SK-N-SH (cell line): ENCODE measurements at regions not wholly inside any gene's neighbourhood (a gene's known extent, or its start where the extent isn't known, plus 50 kb on each side); places are given as distances from the start of the nearest gene placed in this dataset.
"Not testable (repeated sequence)": the region's sequence is repeated elsewhere in the genome, so short reads cannot be mapped to it uniquely, and the experiment has no call there.

Source experiments
- EZH2phosphoT487 ChIP-seq: fragments of 200-600 bp; sonication (generic); IDR thresholded peaks from 2 replicates; pipeline ENCODE4 v1.6.1; 2017; ENCODE audit warnings: low read depth, mixed run types, mild to moderate bottlenecking, antibody characterized with exemption, moderate library complexity, borderline replicate concordance
- YY1 ChIP-seq: IDR thresholded peaks from 2 replicates; pipeline ENCODE4 v1.4.0; 2012; ENCODE audit warnings: low read depth, mild to moderate bottlenecking
- TF ChIP-seq, protein P1 (sequence below): IDR thresholded peaks from 2 replicates; pipeline ENCODE4 v1.6.1; 2012; ENCODE audit warnings: mild to moderate bottlenecking, low read depth, low read length, moderate library complexity
- TF ChIP-seq, protein P2 (sequence below): IDR thresholded peaks from 2 replicates; pipeline ENCODE4 v1.4.0; 2012; ENCODE audit warnings: low read depth
- TF ChIP-seq, protein P3 (sequence below): fragments of 200-600 bp; sonication (generic); IDR thresholded peaks from 2 replicates; pipeline ENCODE4 v1.6.1; 2017; ENCODE audit warnings: antibody characterized with exemption, mild to moderate bottlenecking, moderate library complexity

DNA sequence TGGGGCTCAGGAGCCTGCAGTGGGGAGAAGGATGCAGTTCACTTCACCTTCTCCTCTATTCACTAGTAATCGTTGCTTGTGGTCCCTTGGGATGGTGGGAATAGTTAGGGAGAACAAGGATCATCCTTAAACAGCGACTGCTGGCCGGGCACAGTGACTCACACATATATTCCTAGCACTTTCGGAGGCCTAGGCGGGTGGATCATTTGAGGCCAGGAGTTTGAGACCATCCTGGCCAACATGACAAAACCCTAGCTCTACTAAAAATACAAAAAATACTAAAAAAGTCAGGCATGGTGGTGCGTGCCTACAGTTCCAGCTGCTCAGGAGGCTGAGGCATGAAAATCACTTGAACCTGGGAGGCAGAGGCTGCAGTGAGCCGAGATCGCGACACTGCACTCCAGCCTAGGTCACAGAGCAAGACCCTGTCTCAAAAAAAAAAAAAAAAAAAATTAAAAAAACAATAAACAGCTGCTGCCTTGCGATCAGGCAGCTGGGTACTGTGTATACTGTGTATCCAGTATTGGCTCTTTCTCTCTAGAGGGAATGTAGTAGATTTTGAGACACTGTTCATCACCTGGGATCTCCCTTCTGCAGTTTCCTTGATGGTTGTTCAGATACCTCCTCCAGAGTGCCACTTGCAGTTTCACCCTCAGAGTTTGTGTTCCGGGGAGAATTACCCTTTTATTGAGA lies 59.1 kb downstream of the OR11H12 start:
- TF ChIP-seq EZH2phosphoT487, YY1: not testable (repeated sequence)
- TF ChIP-seq, protein P1, sequence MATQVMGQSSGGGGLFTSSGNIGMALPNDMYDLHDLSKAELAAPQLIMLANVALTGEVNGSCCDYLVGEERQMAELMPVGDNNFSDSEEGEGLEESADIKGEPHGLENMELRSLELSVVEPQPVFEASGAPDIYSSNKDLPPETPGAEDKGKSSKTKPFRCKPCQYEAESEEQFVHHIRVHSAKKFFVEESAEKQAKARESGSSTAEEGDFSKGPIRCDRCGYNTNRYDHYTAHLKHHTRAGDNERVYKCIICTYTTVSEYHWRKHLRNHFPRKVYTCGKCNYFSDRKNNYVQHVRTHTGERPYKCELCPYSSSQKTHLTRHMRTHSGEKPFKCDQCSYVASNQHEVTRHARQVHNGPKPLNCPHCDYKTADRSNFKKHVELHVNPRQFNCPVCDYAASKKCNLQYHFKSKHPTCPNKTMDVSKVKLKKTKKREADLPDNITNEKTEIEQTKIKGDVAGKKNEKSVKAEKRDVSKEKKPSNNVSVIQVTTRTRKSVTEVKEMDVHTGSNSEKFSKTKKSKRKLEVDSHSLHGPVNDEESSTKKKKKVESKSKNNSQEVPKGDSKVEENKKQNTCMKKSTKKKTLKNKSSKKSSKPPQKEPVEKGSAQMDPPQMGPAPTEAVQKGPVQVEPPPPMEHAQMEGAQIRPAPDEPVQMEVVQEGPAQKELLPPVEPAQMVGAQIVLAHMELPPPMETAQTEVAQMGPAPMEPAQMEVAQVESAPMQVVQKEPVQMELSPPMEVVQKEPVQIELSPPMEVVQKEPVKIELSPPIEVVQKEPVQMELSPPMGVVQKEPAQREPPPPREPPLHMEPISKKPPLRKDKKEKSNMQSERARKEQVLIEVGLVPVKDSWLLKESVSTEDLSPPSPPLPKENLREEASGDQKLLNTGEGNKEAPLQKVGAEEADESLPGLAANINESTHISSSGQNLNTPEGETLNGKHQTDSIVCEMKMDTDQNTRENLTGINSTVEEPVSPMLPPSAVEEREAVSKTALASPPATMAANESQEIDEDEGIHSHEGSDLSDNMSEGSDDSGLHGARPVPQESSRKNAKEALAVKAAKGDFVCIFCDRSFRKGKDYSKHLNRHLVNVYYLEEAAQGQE = not testable (repeated sequence)
- TF ChIP-seq, protein P2, sequence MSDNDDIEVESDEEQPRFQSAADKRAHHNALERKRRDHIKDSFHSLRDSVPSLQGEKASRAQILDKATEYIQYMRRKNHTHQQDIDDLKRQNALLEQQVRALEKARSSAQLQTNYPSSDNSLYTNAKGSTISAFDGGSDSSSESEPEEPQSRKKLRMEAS = not testable (repeated sequence)
- TF ChIP-seq, protein P3, sequence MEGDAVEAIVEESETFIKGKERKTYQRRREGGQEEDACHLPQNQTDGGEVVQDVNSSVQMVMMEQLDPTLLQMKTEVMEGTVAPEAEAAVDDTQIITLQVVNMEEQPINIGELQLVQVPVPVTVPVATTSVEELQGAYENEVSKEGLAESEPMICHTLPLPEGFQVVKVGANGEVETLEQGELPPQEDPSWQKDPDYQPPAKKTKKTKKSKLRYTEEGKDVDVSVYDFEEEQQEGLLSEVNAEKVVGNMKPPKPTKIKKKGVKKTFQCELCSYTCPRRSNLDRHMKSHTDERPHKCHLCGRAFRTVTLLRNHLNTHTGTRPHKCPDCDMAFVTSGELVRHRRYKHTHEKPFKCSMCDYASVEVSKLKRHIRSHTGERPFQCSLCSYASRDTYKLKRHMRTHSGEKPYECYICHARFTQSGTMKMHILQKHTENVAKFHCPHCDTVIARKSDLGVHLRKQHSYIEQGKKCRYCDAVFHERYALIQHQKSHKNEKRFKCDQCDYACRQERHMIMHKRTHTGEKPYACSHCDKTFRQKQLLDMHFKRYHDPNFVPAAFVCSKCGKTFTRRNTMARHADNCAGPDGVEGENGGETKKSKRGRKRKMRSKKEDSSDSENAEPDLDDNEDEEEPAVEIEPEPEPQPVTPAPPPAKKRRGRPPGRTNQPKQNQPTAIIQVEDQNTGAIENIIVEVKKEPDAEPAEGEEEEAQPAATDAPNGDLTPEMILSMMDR = not testable (repeated sequence)
